Lung (tissue), 11 donors: ENCODE measurements at regions not wholly inside any gene's neighbourhood (a gene's known extent, or its start where the extent isn't known, plus 50 kb on each side); places are given as distances from the start of the nearest gene placed in this dataset.

Experiments
- ATAC-seq: fragments of 200-7000 bp; cut with Tn5 transposase; one replicate; pipeline ENCODE4 v1.9.1; 2020; ENCODE audit warnings: moderate number of reproducible peaks; ENCODE audit not compliant: insufficient read depth, low FRiP score
- DNase-seq, 3 donors: peaks; one replicate each; pipeline ENCODE4 v3.0.0-alpha.2; 2013 to 2017
- H3K27ac ChIP-seq, 2 donors: one replicate each; pipeline ENCODE4 v1.5.1; 2013; ENCODE audit warnings: mild to moderate bottlenecking in 2 of 2, moderate library complexity in 2 of 2, control low read depth in 1 of 2, inconsistent platforms in 1 of 2, low read depth in 1 of 2, low read length in 1 of 2
- H3K27me3 ChIP-seq, 3 donors: one replicate each; pipeline ENCODE4 v1.5.1; 2013; ENCODE audit warnings: low read length in 2 of 3; ENCODE audit not compliant: control insufficient read depth in 3 of 3, insufficient read depth in 3 of 3
- H3K36me3 ChIP-seq, 4 donors: one replicate each; pipeline ENCODE4 v1.5.1; 2013; ENCODE audit warnings: low read length in 4 of 4, mild to moderate bottlenecking in 1 of 4, moderate library complexity in 1 of 4; ENCODE audit not compliant: control insufficient read depth in 4 of 4, insufficient read depth in 4 of 4
- H3K4me1 ChIP-seq, 5 donors: one replicate each; pipeline ENCODE4 v1.5.1; 2013; ENCODE audit warnings: low read length in 5 of 5, mild to moderate bottlenecking in 2 of 5, moderate library complexity in 1 of 5; ENCODE audit not compliant: control insufficient read depth in 5 of 5, insufficient read depth in 5 of 5
- H3K4me3 ChIP-seq: one replicate; pipeline ENCODE4 v1.5.1; 2013; ENCODE audit warnings: mild to moderate bottlenecking, control low read depth, moderate library complexity
- H3K9ac ChIP-seq, 2 donors: one replicate each; pipeline ENCODE4 v1.5.1; 2013; ENCODE audit warnings: low read length in 2 of 2, control low read depth in 1 of 2; ENCODE audit not compliant: insufficient read depth in 1 of 2
- H3K9me3 ChIP-seq, 4 donors: one replicate each; pipeline ENCODE4 v1.5.1; 2013; ENCODE audit warnings: low read length in 3 of 4, mild to moderate bottlenecking in 1 of 4, moderate library complexity in 1 of 4; ENCODE audit not compliant: control insufficient read depth in 4 of 4, insufficient read depth in 3 of 4
- CTCF ChIP-seq: IDR thresholded peaks from 2 replicates; pipeline ENCODE4 v1.5.1; 2012; ENCODE audit warnings: mild to moderate bottlenecking; ENCODE audit errors: control extremely low read depth, extremely low read depth
- WGBS, 2 donors: extraction: QIAGEN DNeasy Blood & Tissue Kit; methylation state at CpG; one replicate each; pipeline ENCODE4 v1.1.7; 2013; 5-methylcytosine and 5-hydroxymethylcytosine counted together
- donor health status: control.
- donor health status: control.
- donor health status: Bipolar disorder and iron deficiency.
- donor health status: healthy.
- donor health status: DM: yes; HTN: yes; CAD: no.

- no peak overlapping the region for H3K27ac ChIP-seq
- TF ChIP-seq CTCF: no peak
- H3K9me3 ChIP-seq: peaks cover 0 to 3% (median 0%) of the 10 kb centered on the region in 4 donors
- ATAC-seq (no peak), DNase-seq (no peak)
- no peaks in the 10 kb centered on the region for H3K4me1 ChIP-seq
- H3K9ac ChIP-seq: no peak overlapping the region
- H3K27me3 ChIP-seq: no peaks in the 10 kb centered on the region
- 73 to 86% methylated on average over 7 of the region's 7 CpGs for WGBS, 2 donors
- H3K4me3 ChIP-seq: no peak overlapping the region
- no peaks in the 10 kb centered on the region for H3K36me3 ChIP-seq
Measured at GRCh38 chr16:50889746-50890145, 147.9 kb downstream of the CYLD start.

GRCh38 chr16:50889276-50889675 lies 147.4 kb downstream of the CYLD start:
- Histone ChIP-seq H3K9me3 (peaks cover 0 to 3% (median 0%) of the 10 kb centered on the region in 4 donors), H3K9ac (no peak overlapping the region), H3K4me3 (no peak overlapping the region), H3K36me3 (no peaks in the 10 kb centered on the region), H3K27ac (no peak overlapping the region), H3K4me1 (no peaks in the 10 kb centered on the region), H3K27me3 (no peaks in the 10 kb centered on the region)
- DNase-seq: no peak
- 87 to 91% methylated on average over 6 of the region's 6 CpGs for WGBS, 2 donors
- TF ChIP-seq CTCF: no peak
- no peak for ATAC-seq

DNA sequence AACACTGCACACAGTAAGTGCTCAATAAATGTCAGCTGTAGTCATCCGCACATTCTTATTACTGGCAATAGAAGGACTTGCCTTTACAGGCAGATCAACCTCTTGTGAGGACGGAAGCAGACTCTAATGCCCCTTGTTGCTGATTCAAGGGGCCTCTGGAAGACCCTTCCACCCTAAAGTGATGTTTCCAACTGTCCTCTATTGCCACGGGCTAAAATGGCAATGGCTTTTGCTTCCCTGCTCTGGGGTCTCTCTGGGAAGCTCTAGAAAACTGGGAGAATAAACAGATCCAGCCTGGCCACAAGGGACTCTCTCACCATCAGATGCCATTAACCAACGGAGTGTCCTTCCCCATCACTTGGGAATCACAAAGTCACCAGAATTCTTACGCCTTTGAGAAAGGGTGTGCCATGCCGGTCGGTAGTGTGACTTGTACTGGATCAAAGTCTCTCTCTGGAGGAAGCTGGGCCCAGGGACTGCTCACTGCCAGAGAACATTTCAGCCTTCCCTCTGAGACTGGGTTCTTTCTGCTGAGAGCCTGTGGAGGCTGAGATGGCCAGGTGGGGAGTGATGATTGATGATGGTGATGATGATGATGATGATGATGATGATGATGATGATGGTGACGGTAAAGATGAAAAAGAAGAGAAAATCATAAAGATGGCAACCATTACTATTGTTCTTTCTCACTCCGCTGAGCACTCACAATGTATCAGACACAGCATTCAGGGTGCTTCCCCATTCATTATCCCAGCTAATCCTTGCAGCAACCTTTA lies 146.8 kb downstream of the CYLD start:
- H3K9me3 ChIP-seq: peaks cover 0 to 3% (median 0%) of the 10 kb centered on the region in 4 donors
- H3K9ac ChIP-seq: no peak overlapping the region
- H3K4me3 ChIP-seq: no peak overlapping the region
- no peak for TF ChIP-seq CTCF
- H3K27me3 ChIP-seq: no peaks in the 10 kb centered on the region
- ATAC-seq (no peak), DNase-seq (no peak)
- H3K4me1 ChIP-seq: no peaks in the 10 kb centered on the region
- 91 to 92% methylated on average over 9 of the region's 9 CpGs for WGBS, 2 donors
- H3K36me3 ChIP-seq: no peaks in the 10 kb centered on the region
- H3K27ac ChIP-seq: no peak overlapping the region
